ENCODE measurements at regions not wholly inside any gene's neighbourhood (a gene's known extent, or its start where the extent isn't known, plus 50 kb on each side); places are given as distances from the start of the nearest gene placed in this dataset.

DNA sequence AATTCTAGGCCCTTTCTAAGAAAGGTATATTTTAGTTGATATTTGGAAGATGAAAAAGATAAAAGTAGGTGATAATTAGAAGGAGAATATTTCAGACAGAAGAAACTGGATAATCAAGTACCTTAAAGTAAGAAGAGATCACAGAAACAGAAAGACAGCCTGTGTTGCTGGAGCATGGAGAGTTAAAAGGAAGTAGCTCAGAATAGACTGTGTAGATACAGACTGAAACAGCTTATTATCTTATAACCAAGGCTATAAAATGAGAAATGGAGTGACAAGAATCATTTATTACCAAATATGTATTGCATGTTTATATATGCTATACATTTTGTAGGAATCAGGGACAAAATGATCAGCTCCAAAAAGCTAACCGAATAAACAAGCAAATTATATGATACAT, 1120.3 kb downstream of the BRINP3 start:
- TF ChIP-seq, protein P1, sequence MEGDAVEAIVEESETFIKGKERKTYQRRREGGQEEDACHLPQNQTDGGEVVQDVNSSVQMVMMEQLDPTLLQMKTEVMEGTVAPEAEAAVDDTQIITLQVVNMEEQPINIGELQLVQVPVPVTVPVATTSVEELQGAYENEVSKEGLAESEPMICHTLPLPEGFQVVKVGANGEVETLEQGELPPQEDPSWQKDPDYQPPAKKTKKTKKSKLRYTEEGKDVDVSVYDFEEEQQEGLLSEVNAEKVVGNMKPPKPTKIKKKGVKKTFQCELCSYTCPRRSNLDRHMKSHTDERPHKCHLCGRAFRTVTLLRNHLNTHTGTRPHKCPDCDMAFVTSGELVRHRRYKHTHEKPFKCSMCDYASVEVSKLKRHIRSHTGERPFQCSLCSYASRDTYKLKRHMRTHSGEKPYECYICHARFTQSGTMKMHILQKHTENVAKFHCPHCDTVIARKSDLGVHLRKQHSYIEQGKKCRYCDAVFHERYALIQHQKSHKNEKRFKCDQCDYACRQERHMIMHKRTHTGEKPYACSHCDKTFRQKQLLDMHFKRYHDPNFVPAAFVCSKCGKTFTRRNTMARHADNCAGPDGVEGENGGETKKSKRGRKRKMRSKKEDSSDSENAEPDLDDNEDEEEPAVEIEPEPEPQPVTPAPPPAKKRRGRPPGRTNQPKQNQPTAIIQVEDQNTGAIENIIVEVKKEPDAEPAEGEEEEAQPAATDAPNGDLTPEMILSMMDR (IDR thresholded peaks at IDR 0.05; ENCODE audit: control extremely low read depth, extremely low read depth), result no peak
- Histone ChIP-seq H3K9ac (ENCODE audit: insufficient read depth in 1 of 2, low read length in 2 of 2) (no peak overlapping the region), H3K4me1 (ENCODE audit: control insufficient read depth in 5 of 5, insufficient read depth in 5 of 5, low read length in 5 of 5) (no peaks in the 10 kb centered on the region), H3K27me3 (ENCODE audit: control insufficient read depth in 3 of 3, insufficient read depth in 3 of 3, low read length in 2 of 3) (no peaks in the 10 kb centered on the region), H3K4me3 (no peak overlapping the region), H3K9me3 (ENCODE audit: control insufficient read depth in 4 of 4, insufficient read depth in 3 of 4, low read length in 3 of 4) (no peaks in the 10 kb centered on the region), H3K27ac (ENCODE audit: low read depth in 1 of 2, low read length in 1 of 2) (no peak overlapping the region), H3K36me3 (ENCODE audit: control insufficient read depth in 4 of 4, insufficient read depth in 4 of 4, low read length in 4 of 4) (no peaks in the 10 kb centered on the region)
- 89 to 93% methylated on average over 1 of the region's 1 CpG for WGBS, 2 donors
- DNase-seq (peak in 1 of 3 donors; percentile 21), ATAC-seq (ENCODE audit: insufficient read depth, low FRiP score) (no peak)

- Histone ChIP-seq H3K36me3 (ENCODE audit: control insufficient read depth in 4 of 4, insufficient read depth in 4 of 4, low read length in 4 of 4) (no peaks in the 10 kb centered on the region), H3K4me3 (no peak overlapping the region), H3K9ac (ENCODE audit: insufficient read depth in 1 of 2, low read length in 2 of 2) (no peak overlapping the region), H3K4me1 (ENCODE audit: control insufficient read depth in 5 of 5, insufficient read depth in 5 of 5, low read length in 5 of 5) (no peaks in the 10 kb centered on the region), H3K9me3 (ENCODE audit: control insufficient read depth in 4 of 4, insufficient read depth in 3 of 4, low read length in 3 of 4) (no peaks in the 10 kb centered on the region), H3K27me3 (ENCODE audit: control insufficient read depth in 3 of 3, insufficient read depth in 3 of 3, low read length in 2 of 3) (no peaks in the 10 kb centered on the region), H3K27ac (ENCODE audit: low read depth in 1 of 2, low read length in 1 of 2) (no peak overlapping the region)
- TF ChIP-seq, protein P1 (IDR thresholded peaks at IDR 0.05; ENCODE audit: control extremely low read depth, extremely low read depth), result no peak
- ATAC-seq (ENCODE audit: insufficient read depth, low FRiP score), result no peak
- DNase-seq, result no peak
Measured at GRCh38 chr1:189369612-189370011, 1108.1 kb downstream of the BRINP3 start.

DNA sequence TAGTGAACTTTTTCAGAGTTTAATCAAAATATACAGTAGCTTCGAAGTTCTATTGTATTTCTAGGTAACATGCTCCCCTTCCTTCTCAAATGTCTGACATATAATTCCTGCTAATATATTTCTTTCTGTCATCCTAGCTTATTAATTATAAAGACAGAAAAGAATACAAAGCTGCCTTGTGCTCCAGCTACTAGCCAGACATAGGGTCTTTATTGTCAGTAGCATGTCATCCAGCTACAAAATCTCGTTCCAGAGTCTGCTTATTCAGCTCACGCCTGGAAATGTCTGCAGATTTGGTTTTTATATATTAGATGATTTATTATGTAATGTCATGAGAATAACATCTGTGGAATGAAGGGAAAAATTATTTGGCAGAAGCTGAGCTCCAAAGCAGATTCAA, 1102.8 kb downstream of the BRINP3 start:
- Histone ChIP-seq H3K27me3 (ENCODE audit: control insufficient read depth in 3 of 3, insufficient read depth in 3 of 3, low read length in 2 of 3) (no peaks in the 10 kb centered on the region), H3K36me3 (ENCODE audit: control insufficient read depth in 4 of 4, insufficient read depth in 4 of 4, low read length in 4 of 4) (no peaks in the 10 kb centered on the region), H3K9me3 (ENCODE audit: control insufficient read depth in 4 of 4, insufficient read depth in 3 of 4, low read length in 3 of 4) (no peaks in the 10 kb centered on the region), H3K27ac (ENCODE audit: low read depth in 1 of 2, low read length in 1 of 2) (no peak overlapping the region), H3K4me3 (no peak overlapping the region), H3K4me1 (ENCODE audit: control insufficient read depth in 5 of 5, insufficient read depth in 5 of 5, low read length in 5 of 5) (no peaks in the 10 kb centered on the region), H3K9ac (ENCODE audit: insufficient read depth in 1 of 2, low read length in 2 of 2) (no peak overlapping the region)
- DNase-seq (peak in 2 of 3 donors; percentile 16 to 19), ATAC-seq (ENCODE audit: insufficient read depth, low FRiP score) (no peak)
- TF ChIP-seq, protein P1 (IDR thresholded peaks at IDR 0.05; ENCODE audit: control extremely low read depth, extremely low read depth), result no peak
- 58 to 65% methylated on average over 3 of the region's 3 CpGs for WGBS, 2 donors

- H3K4me3 ChIP-seq, result no peak overlapping the region
- H3K36me3 ChIP-seq (ENCODE audit: control insufficient read depth in 4 of 4, insufficient read depth in 4 of 4, low read length in 4 of 4), result no peaks in the 10 kb centered on the region
- H3K9ac ChIP-seq (ENCODE audit: insufficient read depth in 1 of 2, low read length in 2 of 2), result no peak overlapping the region
- no peaks in the 10 kb centered on the region for H3K27me3 ChIP-seq (ENCODE audit: control insufficient read depth in 3 of 3, insufficient read depth in 3 of 3, low read length in 2 of 3)
- ATAC-seq (ENCODE audit: insufficient read depth, low FRiP score) (no peak), DNase-seq (no peak)
- peaks cover 0 to 4% (median 0%) of the 10 kb centered on the region in 4 donors for H3K9me3 ChIP-seq (ENCODE audit: control insufficient read depth in 4 of 4, insufficient read depth in 3 of 4, low read length in 3 of 4)
- TF ChIP-seq, protein P1 (IDR thresholded peaks at IDR 0.05; ENCODE audit: control extremely low read depth, extremely low read depth), result no peak
- no peak overlapping the region for H3K27ac ChIP-seq (ENCODE audit: low read depth in 1 of 2, low read length in 1 of 2)
- no peaks in the 10 kb centered on the region for H3K4me1 ChIP-seq (ENCODE audit: control insufficient read depth in 5 of 5, insufficient read depth in 5 of 5, low read length in 5 of 5)
- 71 to 85% methylated on average over 1 of the region's 1 CpG for WGBS, 2 donors
Measured at GRCh38 chr1:189405419-189405818, 1072.2 kb downstream of the BRINP3 start.
